GM19025 (cell line): ENCODE measurements at regions not wholly inside any gene's neighbourhood (a gene's known extent, or its start where the extent isn't known, plus 50 kb on each side); places are given as distances from the start of the nearest gene placed in this dataset.

Experiments used
- ATAC-seq: cut with Tn5 transposase; IDR thresholded peaks from one replicate; pipeline ENCODE4 v1.9.1; 2021; ENCODE audit warnings: mild to moderate bottlenecking, low read depth, moderate library complexity; ENCODE audit not compliant: unreplicated experiment

GRCh38 chr9:129323376-129323998, 145.4 kb upstream of the IER5L start:
- no peak for ATAC-seq

- no peak for ATAC-seq
Observed at GRCh38 chr9:129322641-129323375, 144.7 kb upstream of the IER5L start.

- ATAC-seq, result no peak
Observed at GRCh38 chr9:129322022-129322621, 144.1 kb upstream of the IER5L start.

GRCh38 chr9:129321286-129322021, 143.4 kb upstream of the IER5L start:
- ATAC-seq, result no peak

GRCh38 chr9:129320575-129321285, 142.7 kb upstream of the IER5L start:
- no peak for ATAC-seq

- ATAC-seq, result no peak
Observed at GRCh38 chr9:129319938-129320481, 141.9 kb upstream of the IER5L start.

- no peak for ATAC-seq
Observed at GRCh38 chr9:129319076-129319937, 141.2 kb upstream of the IER5L start.

GRCh38 chr9:129318121-129319075, 140.3 kb upstream of the IER5L start:
- ATAC-seq, result no peak

- ATAC-seq, result no peak
Observed at GRCh38 chr9:129317179-129318011, 139.3 kb upstream of the IER5L start.

GRCh38 chr9:129316281-129317030, 138.4 kb upstream of the IER5L start:
- no peak for ATAC-seq

GRCh38 chr9:129313331-129313955, 135.4 kb upstream of the IER5L start:
- ATAC-seq, result no peak

- no peak for ATAC-seq
Observed at GRCh38 chr9:129312251-129313122, 134.4 kb upstream of the IER5L start.

- ATAC-seq, result no peak
Observed at GRCh38 chr9:129311643-129312042, 133.6 kb upstream of the IER5L start.

GRCh38 chr9:129310666-129311350, 132.7 kb upstream of the IER5L start:
- no peak for ATAC-seq

- no peak for ATAC-seq
Observed at GRCh38 chr9:129309906-129310305, 131.8 kb upstream of the IER5L start.
